HG02610 (cell line): ENCODE measurements at regions not wholly inside any gene's neighbourhood (a gene's known extent, or its start where the extent isn't known, plus 50 kb on each side); places are given as distances from the start of the nearest gene placed in this dataset.

ENCODE experiments used
- ATAC-seq: cut with Tn5 transposase; IDR thresholded peaks from one replicate; pipeline ENCODE4 v1.9.1; 2021; ENCODE audit warnings: mild to moderate bottlenecking, moderate library complexity; ENCODE audit not compliant: unreplicated experiment

DNA sequence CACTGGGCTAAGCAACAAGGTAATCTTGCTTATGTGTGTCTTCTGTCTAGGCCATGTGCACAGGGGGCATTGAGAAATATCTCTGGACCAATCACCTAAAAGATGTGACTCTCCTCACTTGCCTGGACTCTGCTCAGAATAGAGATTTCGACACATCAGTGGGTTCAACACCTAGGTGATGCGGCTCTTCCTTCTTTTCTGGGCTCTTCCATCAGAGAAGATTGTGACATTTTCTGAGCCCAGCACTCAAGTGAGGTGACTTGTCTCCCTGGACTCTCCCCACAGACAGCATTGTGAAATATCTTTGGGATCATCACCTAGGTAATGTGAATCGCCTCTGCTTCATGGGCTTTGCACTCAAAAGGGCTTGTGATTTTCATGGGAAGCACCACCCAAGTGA, 1904.1 kb downstream of the TP53TG3F start:
- no peak for ATAC-seq

DNA sequence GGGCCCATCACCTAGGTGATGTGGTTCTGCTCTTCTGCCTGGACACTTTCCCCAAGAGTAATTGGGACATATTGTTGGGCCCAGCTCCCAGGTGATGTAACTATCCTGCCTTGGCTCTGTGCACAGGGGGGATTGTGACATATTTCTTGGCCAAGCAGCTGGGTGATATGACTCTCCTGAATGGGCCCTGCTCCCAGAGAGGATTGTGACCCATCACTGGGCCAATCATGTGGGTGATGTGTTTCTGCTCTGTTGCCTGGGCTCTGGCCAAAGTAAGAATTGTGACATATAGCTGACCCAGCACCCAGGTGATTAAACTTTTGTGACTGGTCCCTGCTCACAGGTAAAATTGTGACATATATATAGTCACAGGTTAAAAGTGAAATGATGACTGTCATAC, 1904.9 kb downstream of the TP53TG3F start:
- ATAC-seq, result no peak

DNA sequence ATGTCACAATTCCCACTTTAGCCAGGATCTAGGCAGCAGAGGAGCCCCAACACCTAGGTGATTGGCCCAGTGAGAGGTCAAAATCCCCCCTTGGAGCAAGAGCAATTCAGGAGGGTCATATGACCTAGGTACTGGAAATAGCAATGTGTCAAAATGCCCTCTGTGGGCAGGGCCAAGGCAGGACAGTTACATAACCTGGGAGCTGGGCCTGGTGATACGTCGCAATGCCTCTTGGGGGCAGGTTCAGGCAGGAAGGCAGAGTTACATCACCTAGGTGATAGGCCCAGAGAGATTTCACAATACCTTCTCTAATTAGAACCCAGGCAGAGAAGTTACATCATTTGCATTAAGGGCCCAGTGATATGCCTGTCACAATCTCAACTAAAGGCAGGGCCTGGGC, 1906.3 kb downstream of the TP53TG3F start:
- ATAC-seq, result no peak

DNA sequence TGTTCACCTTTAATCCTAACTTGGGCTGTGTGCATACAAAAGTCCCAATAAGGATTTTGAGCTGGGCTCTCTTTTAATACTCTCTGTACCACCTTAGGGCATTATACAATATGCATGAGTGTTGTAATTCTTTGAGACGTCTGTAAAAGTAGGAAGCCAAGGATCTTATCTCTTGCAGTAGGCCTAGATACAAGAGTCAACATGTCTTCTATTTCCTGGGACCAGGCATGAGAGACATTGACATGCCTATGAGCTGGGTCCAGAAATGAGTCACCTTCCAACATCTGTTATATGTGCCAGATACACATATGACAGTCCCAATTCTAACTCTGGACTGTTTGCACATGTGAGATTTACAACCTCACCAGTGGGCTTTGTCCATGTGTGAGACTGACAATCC, 1911.2 kb downstream of the TP53TG3F start:
- ATAC-seq, result no peak

DNA sequence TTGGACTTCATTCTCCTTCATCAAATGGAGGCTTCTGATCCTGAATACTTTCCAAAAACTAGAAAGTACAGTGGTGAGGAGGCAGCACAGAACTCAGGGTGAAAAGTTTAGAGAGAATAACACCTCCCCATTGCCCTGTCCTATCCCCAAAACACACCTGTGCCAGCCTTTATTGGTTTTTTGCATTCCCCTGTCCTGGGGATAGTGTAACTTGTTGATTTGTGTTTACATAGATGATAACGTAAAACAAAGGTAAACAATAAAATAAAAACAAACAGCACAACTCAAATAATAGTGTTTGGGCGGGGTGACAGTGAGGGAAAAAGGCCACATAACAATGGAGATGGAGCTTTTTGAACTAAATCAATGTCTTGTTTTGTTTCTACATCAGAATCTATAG, 1917.7 kb downstream of the TP53TG3F start:
- no peak for ATAC-seq

DNA sequence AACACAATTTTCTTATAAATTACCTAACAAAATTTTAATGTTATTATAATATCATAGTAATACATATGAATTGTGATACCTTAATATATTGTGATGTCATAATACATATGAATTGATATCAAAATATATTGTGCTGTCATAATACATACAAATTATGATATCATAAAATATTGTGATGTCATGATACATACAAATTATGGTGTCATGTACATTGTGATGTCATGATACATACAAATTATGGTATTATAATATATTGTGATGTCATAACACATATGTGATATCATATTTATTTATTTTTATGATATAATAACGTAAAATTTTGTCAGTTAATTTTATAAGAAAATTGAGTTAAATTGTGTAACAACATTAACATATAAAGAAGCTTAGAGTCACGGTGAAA, 1927.2 kb downstream of the TP53TG3F start:
- ATAC-seq, result no peak

DNA sequence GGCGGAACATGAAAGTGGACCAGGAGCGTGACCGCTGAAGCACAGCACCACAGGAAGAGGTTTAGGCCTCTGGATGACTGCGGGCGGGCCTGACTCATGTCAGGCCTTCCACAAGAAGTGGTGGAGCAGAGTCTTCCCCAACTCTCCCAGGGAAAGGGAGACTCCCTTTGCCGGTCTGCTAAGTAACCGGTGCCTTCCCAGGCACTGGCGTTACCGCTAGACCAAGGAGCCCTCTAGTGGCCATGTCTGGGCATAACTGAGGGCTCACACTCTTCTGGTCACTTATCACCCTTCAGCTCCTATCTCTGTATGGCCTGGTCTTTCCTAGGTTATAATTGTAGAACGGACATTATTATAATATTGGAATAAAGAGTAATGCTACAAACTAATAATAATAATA, 1931.9 kb downstream of the TP53TG3F start:
- no peak for ATAC-seq

DNA sequence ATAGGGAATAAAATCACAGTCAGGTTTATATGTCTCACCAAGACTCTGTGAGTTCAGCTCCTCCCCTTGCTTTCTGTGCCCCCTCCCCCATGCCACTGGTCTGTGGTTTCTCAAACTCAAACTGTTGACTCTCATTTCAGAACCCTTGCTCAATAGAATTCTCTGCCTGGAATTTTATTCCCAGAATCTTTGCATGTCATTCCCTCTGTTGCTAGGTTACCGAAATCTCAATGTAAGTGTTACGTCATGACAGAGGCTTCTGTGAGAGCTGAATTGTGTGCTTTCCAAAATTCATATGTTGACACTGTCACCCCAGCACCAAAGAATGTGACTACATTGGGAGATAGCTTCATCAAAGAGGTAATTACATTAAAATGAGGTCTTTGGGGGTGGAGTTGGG, 1938.8 kb downstream of the TP53TG3F start:
- no peak for ATAC-seq

DNA sequence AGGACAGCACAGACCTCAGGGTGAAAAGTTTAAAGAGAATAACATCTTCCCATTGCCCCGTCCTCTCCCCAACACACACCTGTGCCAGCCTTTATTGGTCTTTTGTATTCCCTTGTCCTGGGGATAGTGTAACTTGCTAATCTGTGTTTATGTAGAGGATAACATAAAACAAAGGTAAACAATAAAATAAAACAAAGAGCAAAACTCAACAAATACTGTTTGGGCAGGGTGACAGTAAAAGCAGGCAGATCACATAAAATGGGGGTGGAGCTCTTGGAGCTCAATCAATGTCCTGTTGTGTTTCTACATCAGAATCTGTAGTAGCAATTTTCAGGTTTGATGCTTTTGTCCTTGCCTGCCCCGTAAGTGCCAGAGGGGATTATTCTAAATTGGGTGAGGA, 1939.7 kb downstream of the TP53TG3F start:
- no peak for ATAC-seq

DNA sequence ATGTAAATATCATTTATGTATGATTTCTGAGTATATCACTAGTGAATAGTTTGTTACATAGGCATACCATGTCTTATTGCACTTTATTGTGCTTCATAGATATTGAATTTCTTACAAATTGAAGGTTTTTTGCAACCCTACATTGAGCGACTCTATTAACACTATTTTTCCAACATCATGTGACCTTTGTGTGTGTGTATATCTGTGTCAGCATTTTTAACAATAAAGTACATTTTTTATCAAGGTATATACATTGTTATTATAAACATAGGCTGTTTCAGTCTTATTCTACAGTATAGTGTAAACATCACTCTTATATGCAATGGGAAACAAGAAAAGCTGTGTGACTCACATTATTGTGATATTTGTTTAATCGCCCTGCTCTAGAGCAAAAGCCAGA, 1944.9 kb downstream of the TP53TG3F start:
- no peak for ATAC-seq

DNA sequence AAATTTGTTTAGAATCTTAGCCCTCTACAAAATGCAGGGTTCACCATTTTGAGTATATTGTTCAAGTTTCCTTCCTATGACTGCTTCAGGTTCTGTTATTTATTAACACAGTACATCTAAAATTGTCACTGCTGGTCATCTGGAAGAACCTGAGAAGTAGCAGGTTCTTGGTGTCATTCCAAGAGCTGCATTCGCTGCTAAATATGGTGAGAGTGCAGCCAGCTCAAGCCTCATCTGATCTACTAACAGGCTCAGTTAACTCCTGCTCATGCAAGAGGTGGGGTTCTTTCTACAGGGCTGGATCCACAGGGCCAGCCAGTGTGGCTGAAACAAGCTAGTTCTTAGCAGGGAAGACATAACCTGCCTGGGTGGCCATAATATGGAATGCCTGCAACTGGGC, 1946.1 kb downstream of the TP53TG3F start:
- ATAC-seq, result no peak

DNA sequence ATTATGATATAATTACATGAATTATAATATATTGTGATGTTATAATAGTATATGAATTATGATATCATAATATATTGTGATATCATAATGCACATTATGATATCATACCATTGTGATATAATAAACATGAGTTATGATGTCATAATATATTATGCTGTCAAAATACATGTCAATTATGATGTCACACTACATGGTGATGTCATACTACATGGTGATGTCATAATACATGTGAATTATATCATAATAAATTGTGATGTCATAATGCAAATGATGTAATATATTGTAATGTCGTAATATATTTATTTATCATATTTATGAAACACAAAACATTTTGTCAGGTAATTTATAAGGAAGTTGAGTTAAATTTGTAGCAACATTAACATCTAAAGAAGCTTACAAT, 1950.1 kb downstream of the TP53TG3F start:
- no peak for ATAC-seq

DNA sequence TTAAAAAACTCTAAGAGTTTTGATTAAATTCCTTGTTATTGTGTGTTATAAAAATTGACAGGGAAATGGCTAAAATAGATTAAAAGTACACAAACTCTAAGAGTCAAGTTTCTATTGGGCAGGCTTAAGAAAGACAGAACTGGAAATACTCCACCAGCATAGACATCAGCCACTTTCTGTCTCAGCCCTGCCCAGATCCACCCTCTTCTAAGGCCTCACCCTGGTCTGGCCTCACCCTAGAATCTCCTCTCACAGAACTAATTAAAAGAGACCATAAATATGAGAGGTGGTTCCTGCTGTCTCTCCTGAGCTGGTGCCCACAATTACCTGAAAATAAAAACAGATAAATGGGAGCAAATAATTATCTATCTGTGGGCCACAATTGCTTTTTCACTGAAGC, 1951.0 kb downstream of the TP53TG3F start:
- no peak for ATAC-seq

DNA sequence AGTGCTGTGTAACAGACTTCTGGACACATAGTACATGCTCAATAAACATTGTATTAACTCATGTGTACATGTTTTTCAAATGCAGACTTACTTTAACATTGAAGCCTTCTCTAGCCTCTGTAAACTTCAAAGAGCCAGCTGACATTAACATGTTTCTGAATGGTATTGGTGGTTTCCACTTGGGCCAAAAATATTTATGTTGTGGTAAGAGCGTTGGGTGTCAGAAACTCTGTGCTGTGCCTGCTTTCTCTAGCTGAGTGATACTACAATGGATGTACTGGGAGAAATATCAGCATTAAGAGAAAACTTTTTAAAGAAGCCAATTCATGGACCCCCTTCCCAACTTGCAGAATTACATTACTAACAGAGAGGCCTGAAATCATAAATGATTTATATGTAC, 1951.7 kb downstream of the TP53TG3F start:
- ATAC-seq, result no peak

DNA sequence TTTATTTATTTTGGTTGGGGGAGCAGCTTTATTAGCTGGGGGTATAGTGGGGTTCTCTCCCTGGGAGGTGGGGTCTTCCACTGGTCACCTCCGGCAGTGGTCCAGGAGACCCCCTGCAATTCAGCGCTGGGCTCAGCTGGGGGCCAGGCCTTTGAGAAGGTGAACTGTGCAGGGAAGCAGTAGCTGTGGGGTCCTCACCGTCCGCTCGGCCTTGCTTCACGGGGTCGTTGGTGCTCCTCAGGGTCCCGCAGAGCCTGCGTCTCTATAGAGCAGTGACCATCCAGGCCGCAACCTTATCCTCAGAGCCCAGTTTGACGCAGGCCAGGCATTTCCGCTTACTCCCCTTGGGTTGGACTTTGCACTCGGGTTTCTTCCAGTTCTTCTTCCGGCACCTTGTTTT, 1954.7 kb downstream of the TP53TG3F start:
- no peak for ATAC-seq

DNA sequence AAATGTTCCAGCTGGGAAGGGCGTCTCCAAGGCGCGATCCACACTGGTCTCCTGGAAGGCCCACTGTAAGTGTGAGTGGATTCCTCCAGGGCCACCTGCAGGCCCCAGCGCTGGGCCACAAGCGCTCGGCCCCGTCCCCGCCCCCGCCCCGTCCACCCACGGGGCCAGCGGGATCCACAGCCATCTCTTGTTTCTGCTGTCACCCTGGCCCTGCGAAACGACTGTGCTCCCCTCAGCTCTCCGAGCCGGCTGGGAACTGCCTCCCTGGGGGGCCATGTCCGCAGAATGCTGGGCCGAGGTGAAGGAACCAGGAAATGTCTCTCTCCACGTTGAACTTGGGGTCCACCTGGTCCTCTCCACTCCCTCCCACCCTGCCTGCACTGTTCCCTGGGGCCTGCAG, 1955.2 kb downstream of the TP53TG3F start:
- ATAC-seq, result no peak

DNA sequence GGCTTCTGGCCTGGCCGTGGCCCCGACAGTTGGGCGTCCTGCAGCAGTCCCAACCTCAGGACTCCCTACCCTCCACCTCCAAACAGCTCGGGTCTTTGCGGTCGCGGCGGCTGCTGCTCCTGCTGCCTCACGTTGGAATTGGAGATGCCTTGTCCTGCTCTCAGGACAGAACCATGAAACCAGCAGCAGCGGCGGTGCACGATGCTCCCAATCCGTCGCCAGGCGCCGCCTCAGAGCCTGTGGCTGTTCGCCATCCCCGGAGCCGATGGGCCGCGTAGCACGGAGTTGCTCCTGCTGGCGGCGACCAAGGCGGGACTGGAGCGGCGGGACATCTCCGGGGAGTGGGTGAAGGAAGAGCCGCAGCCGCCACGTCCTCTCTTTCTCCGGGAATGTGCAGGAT, 1965.9 kb downstream of the TP53TG3F start:
- ATAC-seq, result no peak

DNA sequence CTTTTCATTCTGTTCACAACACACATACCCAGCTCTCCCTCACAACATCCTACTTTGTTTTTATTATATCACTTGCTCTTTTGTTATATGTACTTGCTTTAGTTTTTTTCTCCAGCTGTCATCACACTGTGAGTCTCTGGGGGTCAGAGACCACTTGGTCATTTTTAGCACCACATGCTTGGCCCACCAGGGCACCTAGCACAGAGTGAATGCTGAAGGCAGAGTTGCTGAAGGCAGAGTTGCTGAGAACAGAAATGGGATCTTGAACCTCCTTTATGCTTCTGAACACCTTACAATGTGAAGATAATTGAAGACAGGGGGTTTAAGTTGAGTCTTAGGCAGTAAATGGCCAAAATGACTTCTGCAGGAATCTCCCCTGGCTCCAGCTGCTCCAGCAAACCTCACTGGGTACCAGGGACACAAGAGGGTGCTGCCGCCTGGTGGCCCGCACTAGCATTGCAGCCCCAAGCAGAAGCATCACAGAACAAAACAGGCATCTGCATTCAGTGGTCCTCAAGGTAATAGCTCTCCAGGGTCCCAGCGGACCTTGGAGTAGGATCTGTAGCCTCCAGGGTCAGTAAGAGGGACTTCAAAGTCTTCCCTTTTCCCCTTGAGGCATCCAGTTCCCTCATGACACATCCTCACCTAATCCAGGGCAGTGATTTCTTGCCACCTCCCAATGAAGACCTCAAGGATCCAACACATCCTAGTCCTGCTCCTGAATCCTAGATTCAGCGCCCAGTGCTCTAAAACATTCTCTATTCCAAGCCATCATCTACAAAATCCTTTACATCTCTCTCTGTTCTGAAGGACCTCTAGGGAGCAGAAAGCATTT, 1972.6 kb downstream of the TP53TG3F start:
- ATAC-seq, result peak; percentile 56

DNA sequence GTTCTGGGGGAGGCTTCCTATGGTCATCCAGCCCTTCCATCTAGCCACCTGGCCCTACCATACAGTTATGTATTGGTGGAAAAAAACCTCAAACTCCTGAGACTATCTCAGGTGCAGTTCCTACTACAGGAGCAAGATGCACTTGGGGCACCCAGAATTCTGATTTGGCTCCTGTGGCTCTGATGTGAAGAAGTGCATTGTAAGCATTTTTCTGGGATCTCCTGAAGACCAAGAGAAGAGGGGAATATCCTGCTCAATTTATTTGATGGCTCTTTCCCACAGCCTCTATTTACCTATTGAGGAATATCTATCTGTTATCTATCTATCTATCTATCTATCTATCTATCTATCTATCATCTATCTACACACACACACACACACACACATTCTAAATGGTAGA, 1981.5 kb downstream of the TP53TG3F start:
- ATAC-seq, result no peak

DNA sequence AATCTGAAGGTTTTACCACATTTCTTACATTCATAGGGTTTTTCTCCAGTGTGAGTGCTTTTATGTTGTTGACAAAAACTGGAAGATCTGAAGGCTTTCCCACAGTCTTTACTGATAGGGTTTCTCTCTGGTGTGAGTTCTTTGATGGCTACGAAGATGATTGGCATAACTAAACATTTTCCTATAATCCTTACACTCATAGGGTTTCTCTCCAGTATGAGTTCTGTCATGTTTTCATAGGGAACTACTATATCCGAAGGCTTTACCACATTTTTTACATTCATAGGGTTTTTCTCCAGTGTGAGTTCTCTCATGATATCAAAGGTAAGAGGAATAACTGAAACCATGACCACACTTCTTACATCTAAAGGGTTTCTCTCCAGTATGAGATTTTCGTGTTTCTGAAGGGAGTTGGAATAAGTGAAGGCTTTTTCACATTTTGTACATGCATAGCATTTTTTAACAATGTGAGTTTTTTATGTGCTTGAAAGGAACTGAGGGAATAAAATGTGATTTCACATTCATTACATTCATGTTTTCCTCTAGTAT, 1987.7 kb downstream of the TP53TG3F start:
- ATAC-seq, result no peak

DNA sequence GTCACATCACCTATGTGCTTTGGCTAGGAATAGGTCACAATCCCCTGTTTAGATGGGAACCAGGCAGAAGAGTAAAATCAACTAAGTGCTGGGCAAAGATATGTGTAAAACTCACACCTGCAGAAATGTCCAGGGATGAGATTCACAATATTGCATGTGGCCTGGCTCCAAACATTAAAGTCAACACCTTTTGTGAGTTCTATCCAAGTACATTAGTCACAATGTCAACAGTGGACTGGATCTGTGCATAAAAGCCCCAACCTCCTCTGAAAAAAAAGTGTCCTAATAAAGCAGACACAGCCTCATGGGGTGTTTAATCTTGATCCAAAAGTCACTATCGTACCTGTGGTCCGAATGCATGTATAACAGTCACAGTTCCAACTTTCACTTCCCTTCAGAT, 1990.3 kb downstream of the TP53TG3F start:
- ATAC-seq, result no peak

DNA sequence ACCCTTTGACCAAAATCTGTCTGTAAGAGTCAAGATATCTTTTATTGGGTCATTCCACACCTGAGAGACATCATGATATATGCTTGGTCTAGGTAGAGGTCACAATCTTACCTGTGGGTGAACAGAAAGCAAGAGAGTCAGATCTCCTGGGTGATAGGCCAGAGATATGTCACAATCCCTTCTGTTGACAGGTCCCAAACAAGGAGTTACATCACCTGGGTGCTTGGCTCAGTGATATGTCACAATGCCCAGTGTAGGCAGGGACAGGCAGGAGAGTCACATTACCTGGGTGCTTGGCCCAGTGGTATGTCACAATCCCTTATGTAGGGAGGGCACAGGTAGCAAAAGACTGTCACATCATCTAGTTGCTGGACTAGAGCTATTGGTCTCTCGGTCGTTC, 1991.2 kb downstream of the TP53TG3F start:
- ATAC-seq, result no peak

DNA sequence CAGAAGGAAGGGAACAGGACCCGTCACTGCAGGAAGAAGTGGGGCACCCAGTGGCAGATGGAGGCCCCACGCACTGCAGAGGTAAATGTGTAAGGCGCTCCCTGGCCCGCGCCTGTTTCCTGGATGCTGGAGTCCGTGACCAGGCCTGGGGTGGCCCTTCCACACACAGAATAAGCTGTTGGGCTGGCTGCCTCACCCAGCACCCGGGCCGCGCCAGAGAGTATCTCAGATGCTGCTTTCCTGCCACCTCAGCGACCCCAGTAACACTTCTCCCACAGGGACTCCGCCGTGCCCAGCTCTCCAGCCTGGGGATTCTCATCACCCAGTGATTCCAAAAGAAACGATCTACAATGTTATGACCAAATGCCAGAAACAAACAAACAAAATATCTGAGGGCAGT, 1993.1 kb downstream of the TP53TG3F start:
- ATAC-seq, result no peak
